Gastroesophageal sphincter (tissue), 3 donors: ENCODE measurements at regions not wholly inside any gene's neighbourhood (a gene's known extent, or its start where the extent isn't known, plus 50 kb on each side); places are given as distances from the start of the nearest gene placed in this dataset.

Source experiments
- CTCF ChIP-seq, 4 experiments: fragments of 200-600 bp in 2 of 4; fragments of 450-650 bp in 2 of 4; sonication (generic) in 1 of 4; IDR thresholded peaks; one replicate each; pipeline ENCODE4 v1.5.1; 2017 to 2019; ENCODE audit warnings: antibody characterized with exemption in 4 of 4, mild to moderate bottlenecking in 2 of 4, moderate library complexity in 2 of 4
- EP300 ChIP-seq: sonication (generic); formaldehyde crosslinking; IDR thresholded peaks from one replicate; pipeline ENCODE4 v1.6.1; 2017; ENCODE audit warnings: antibody characterized with exemption, mild to moderate bottlenecking
- POLR2AphosphoS5 ChIP-seq: sonication (generic); formaldehyde crosslinking; IDR thresholded peaks from one replicate; pipeline ENCODE4 v1.6.1; 2017; ENCODE audit warnings: antibody characterized with exemption

GRCh38 chr14:89672636-89673511 lies 255.8 kb upstream of the FOXN3 start:
- TF ChIP-seq POLR2AphosphoS5: no peak
- no peak for TF ChIP-seq CTCF (IDR thresholded peaks at IDR 0.05)
- no peak for TF ChIP-seq EP300
